Thyroid gland (tissue), 4 donors: ENCODE measurements at regions not wholly inside any gene's neighbourhood (a gene's known extent, or its start where the extent isn't known, plus 50 kb on each side); places are given as distances from the start of the nearest gene placed in this dataset.

Experiments used
- DNase-seq, 2 donors: peaks; one replicate each; pipeline ENCODE4 v3.0.0-alpha.2; 2019
- H3K27ac ChIP-seq, 3 donors: fragments of 200-600 bp; sonication (generic); 1 replicate in 2 of 3; 2 replicates in 1 of 3; pipeline ENCODE4 v1.5.1; 2016 to 2019; ENCODE audit warnings: mild to moderate bottlenecking in 1 of 3, moderate library complexity in 1 of 3
- H3K27me3 ChIP-seq: fragments of 200-600 bp; sonication (generic); one replicate; pipeline ENCODE4 v1.5.1; 2019
- H3K36me3 ChIP-seq, 2 donors: fragments of 200-600 bp; sonication (generic); one replicate each; pipeline ENCODE4 v1.5.1; 2016 to 2019
- H3K4me1 ChIP-seq, 2 donors: fragments of 200-600 bp; sonication (generic); one replicate each; pipeline ENCODE4 v1.5.1; 2017 to 2019
- H3K4me3 ChIP-seq, 3 donors: fragments of 200-600 bp; sonication (generic); replicated peaks in 1 of 3; 1 replicate in 2 of 3; 2 replicates in 1 of 3; pipeline ENCODE4 v1.5.1; 2016; ENCODE audit warnings: mild to moderate bottlenecking in 1 of 3
- H3K9me3 ChIP-seq: fragments of 200-600 bp; sonication (generic); one replicate; pipeline ENCODE4 v1.5.1; 2017
- CTCF ChIP-seq, 6 experiments: fragments of 200-600 bp in 3 of 6; fragments of 450-650 bp in 3 of 6; sonication (generic) in 3 of 6; IDR thresholded peaks; one replicate each; pipeline ENCODE4 v1.5.1; 2016 to 2019; ENCODE audit warnings: antibody characterized with exemption in 6 of 6, mild to moderate bottlenecking in 2 of 6, inconsistent platforms in 1 of 6, moderate library complexity in 1 of 6
- POLR2A ChIP-seq, 2 donors: fragments of 450-650 bp; IDR thresholded peaks; one replicate each; pipeline ENCODE4 v1.6.1; 2017; ENCODE audit warnings: antibody characterized with exemption in 2 of 2, mild to moderate bottlenecking in 2 of 2, moderate library complexity in 1 of 2
- WGBS, 2 donors: methylation state at CpG; one replicate each; pipeline ENCODE4 v1.1.5; 2017; 5-methylcytosine and 5-hydroxymethylcytosine counted together
- intact Hi-C: fragments of 100-400 bp; cut with DNase I; formaldehyde crosslinking; loops from one replicate; pipeline ENCODE4 v1.15.1; 2023

GRCh38 chr10:123399276-123399839 is 245.2 kb downstream of the BUB3 start:
- no peak for DNase-seq
- Histone ChIP-seq H3K27ac (no peak overlapping the region), H3K4me1 (peaks cover 13 to 17% of the 10 kb centered on the region in 2 donors), H3K27me3 (no peaks in the 10 kb centered on the region), H3K4me3 (no peak overlapping the region), H3K36me3 (no peaks in the 10 kb centered on the region), H3K9me3 (no peaks in the 10 kb centered on the region)
- WGBS, 2 donors = 90 to 93% methylated on average over 12 of the region's 12 CpGs
- intact Hi-C loops = no loop called here
- TF ChIP-seq POLR2A (IDR thresholded peaks at IDR 0.05) (no peak), CTCF (IDR thresholded peaks at IDR 0.05) (no peak)

- Histone ChIP-seq H3K9me3 (no peaks in the 10 kb centered on the region), H3K4me1 (peaks cover 13 to 17% of the 10 kb centered on the region in 2 donors), H3K27me3 (no peaks in the 10 kb centered on the region), H3K36me3 (no peaks in the 10 kb centered on the region), H3K27ac (no peak overlapping the region), H3K4me3 (no peak overlapping the region)
- intact Hi-C loops = no loop called here
- DNase-seq = no peak
- TF ChIP-seq CTCF (IDR thresholded peaks at IDR 0.05) = no peak
- no peak for TF ChIP-seq POLR2A (IDR thresholded peaks at IDR 0.05)
- 81 to 87% methylated on average over 3 of the region's 3 CpGs for WGBS, 2 donors
Observed at GRCh38 chr10:123402021-123402420, 247.8 kb downstream of the BUB3 start.

- WGBS, 2 donors = 72 to 81% methylated on average over 5 of the region's 5 CpGs
- no peak for TF ChIP-seq POLR2A (IDR thresholded peaks at IDR 0.05)
- no peak for TF ChIP-seq CTCF (IDR thresholded peaks at IDR 0.05)
- peaks cover 8 to 10% of the 10 kb centered on the region in 2 donors for H3K4me1 ChIP-seq
- H3K27me3 ChIP-seq = no peaks in the 10 kb centered on the region
- H3K9me3 ChIP-seq = no peaks in the 10 kb centered on the region
- no peak for DNase-seq
- no peak overlapping the region for H3K27ac ChIP-seq
- no peak overlapping the region for H3K4me3 ChIP-seq
- intact Hi-C loops = no loop called here
- no peaks in the 10 kb centered on the region for H3K36me3 ChIP-seq
Observed at GRCh38 chr10:123402656-123403055, 248.5 kb downstream of the BUB3 start.

- intact Hi-C loops = no loop called here
- 92 to 93% methylated on average over 1 of the region's 1 CpG for WGBS, 2 donors
- Histone ChIP-seq H3K36me3 (no peaks in the 10 kb centered on the region), H3K4me1 (no peaks in the 10 kb centered on the region), H3K4me3 (no peak overlapping the region), H3K9me3 (no peaks in the 10 kb centered on the region), H3K27me3 (no peaks in the 10 kb centered on the region), H3K27ac (no peak overlapping the region)
- TF ChIP-seq POLR2A (IDR thresholded peaks at IDR 0.05) (no peak), CTCF (IDR thresholded peaks at IDR 0.05) (no peak)
- DNase-seq = no peak
Observed at GRCh38 chr10:123404357-123404756, 250.2 kb downstream of the BUB3 start.

GRCh38 chr10:123408660-123409059 is 254.5 kb downstream of the BUB3 start:
- Histone ChIP-seq H3K36me3 (no peaks in the 10 kb centered on the region), H3K27ac (no peak overlapping the region), H3K4me3 (no peak overlapping the region), H3K9me3 (no peaks in the 10 kb centered on the region), H3K4me1 (no peaks in the 10 kb centered on the region), H3K27me3 (no peaks in the 10 kb centered on the region)
- 82 to 92% methylated on average over 3 of the region's 3 CpGs for whole genome bisulfite sequencing, 2 donors
- DNase-seq = no peak
- TF ChIP-seq CTCF (IDR thresholded peaks at IDR 0.05) (no peak), POLR2A (IDR thresholded peaks at IDR 0.05) (no peak)
- intact Hi-C loops = no loop called here
